Inflammatory macrophage (primary cell): ENCODE measurements at regions not wholly inside any gene's neighbourhood (a gene's known extent, or its start where the extent isn't known, plus 50 kb on each side); places are given as distances from the start of the nearest gene placed in this dataset.
"Not testable (repeated sequence)": the region's sequence is repeated elsewhere in the genome, so short reads cannot be mapped to it uniquely, and the experiment has no call there.

Experiments used
- DNase-seq, 2 donors: peaks; one replicate each; pipeline ENCODE4 v3.0.0-alpha.2; 2020 to 2022

GRCh38 chr10:22824520-22824919, 103.3 kb upstream of the ARMC3 start:
- no peak for DNase-seq

- no peak for DNase-seq
Measured at GRCh38 chr10:22823109-22823508, 104.7 kb upstream of the ARMC3 start.

GRCh38 chr10:22821921-22822320, 105.9 kb upstream of the ARMC3 start:
- not testable (repeated sequence) for DNase-seq

GRCh38 chr10:22821501-22821900, 106.4 kb upstream of the ARMC3 start:
- no peak for DNase-seq

DNA sequence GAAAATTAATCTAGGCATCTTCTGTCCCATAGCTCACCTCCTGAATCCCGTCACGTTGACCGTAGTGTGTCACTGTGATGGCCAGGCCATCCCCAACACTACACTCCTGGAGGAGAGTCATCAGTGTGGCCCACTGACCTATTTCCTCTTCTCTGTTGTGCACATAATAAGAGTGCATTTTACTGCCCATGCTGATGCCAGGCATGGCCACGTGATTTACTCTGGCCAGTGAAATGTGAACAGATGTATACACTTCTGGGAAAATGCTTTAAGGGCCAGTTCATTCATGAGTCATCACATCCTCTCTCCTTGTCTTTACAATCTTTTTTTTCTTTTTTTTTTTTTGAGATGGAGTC, 101.9 kb upstream of the PIP4K2A start:
- peak; percentile 24 to 52 for DNase-seq

GRCh38 chr10:22810643-22811465, 96.5 kb upstream of the PIP4K2A start:
- no peak for DNase-seq

GRCh38 chr10:22807238-22807637, 92.9 kb upstream of the PIP4K2A start:
- DNase-seq = no peak

DNA sequence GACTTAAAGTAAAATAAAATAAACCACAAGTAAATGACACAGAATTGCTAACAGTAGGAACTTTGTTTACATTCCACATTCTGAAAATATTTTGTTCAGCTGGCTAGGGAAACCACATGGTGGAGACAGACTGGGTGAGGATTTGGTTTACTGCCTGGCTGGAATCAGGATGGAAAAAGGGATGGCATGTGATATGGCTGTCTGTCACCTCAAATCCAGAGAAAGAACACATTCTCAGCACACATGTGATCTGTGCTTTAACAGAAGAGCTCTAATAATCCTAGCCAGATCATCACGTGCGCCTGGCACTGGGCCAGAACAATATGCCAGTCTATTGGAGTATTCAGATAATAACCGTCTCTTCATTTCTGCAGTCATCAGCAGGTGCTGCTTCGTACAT, 90.9 kb upstream of the PIP4K2A start:
- no peak for DNase-seq

DNA sequence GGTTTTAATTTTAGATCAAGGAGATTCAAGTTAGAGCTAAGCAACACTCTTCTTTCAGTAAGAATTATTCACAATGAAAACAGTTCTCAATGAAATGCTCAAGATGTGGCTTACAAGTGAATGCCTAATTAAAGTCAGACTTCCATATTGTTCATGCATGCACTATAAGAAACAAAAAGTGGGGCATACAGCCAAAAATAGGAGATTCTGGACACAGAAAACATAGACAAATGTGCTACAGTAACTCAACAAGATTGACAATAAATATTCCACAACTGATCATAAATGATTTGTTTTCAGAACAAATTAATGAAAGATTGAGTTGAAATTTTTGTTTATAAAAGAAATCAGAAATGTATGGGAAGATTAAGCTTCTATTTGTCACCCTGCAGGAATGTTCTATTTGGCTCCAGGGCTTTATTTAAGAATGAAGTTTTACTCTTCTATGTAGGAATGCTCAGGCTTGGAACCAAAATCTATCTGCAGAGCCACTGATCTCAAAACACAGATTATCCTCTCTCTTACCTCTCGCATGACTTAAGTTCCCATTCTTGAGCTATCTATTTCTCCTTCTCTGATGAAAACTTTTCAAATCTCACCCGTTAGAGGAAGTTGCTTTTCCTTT, 89.0 kb upstream of the PIP4K2A start:
- no peak for DNase-seq

GRCh38 chr10:22801785-22802184, 87.4 kb upstream of the PIP4K2A start:
- DNase-seq = no peak

DNA sequence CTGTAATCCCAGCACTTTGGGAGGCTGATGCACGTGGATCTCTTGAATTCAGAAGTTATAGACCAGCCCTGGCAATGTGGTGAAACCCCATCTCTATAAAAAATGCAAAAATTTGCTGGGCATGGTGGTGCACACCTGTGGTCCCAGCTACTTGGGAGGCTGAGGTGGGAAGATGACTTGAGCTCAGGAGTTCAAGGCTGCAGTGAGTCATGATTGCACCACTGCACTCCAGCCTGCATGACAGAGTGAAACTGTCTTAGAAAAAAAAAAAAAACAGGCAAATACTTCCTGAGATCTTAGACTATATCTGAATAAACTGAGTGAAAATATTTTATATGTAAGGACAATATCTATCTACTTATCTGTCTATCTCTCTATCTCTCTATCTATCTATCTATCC, 83.4 kb upstream of the PIP4K2A start:
- not testable (repeated sequence) for DNase-seq

DNA sequence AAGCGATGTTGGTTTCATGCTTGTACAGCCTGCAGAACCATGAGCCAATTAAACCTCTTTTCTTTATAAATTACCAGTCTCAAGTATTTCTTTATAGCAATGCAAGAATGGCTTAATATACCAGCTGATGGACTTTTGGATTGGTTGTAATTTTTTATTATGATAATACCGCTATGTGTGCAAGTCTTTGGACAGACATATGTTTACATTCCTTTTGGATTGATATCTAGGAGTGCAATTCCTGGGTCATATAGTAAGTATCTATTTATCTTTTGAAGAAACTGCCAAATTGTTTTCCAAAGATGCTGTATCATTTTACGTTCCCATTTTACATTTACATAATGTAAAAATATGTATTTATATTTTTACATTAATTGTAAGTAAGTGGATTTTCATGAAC, 81.2 kb upstream of the PIP4K2A start:
- no peak for DNase-seq

DNA sequence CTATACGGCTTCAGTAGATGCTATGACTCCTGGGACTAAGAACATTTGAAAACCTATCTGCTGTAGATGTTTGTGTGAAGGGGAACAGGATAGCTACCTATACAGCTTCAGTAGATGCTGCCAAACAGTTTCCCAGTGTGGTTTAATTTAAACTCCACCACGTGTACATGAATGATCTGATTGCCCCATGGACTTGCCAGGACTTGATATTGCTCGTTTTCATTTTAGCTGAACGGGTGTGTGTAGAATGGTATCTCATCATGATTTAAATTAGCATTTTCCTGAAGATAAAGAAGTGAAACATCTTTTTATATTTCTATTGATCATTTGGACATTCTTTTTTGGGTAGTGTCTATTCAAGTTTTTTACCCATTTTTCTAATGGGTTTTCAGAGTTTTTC, 77.8 kb upstream of the PIP4K2A start:
- DNase-seq = no peak

DNA sequence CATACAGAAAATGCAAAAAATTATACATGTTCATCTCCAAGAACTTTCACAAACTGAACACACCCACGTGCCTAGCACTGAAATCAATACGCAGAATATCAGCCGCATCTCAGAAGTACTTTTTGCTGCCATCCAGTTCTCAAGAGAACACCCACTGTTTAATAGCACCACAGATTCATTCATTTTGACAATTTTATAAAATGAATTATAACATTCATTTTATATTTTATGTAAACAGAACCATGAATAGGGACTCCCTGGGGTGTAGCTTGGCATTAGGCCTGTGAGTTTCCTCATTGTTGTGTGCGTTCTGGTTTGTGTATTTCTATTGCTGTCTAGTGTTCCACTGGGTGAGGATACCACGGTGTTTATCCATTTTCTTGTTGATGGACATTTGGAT, 77.3 kb upstream of the PIP4K2A start:
- no peak for DNase-seq

- DNase-seq = no peak
Measured at GRCh38 chr10:22784668-22785067, 70.3 kb upstream of the PIP4K2A start.

GRCh38 chr10:22783807-22784206, 69.4 kb upstream of the PIP4K2A start:
- no peak for DNase-seq

- DNase-seq = no peak
Measured at GRCh38 chr10:22780474-22780885, 66.1 kb upstream of the PIP4K2A start.

- DNase-seq = no peak
Measured at GRCh38 chr10:22779331-22780019, 65.1 kb upstream of the PIP4K2A start.

DNA sequence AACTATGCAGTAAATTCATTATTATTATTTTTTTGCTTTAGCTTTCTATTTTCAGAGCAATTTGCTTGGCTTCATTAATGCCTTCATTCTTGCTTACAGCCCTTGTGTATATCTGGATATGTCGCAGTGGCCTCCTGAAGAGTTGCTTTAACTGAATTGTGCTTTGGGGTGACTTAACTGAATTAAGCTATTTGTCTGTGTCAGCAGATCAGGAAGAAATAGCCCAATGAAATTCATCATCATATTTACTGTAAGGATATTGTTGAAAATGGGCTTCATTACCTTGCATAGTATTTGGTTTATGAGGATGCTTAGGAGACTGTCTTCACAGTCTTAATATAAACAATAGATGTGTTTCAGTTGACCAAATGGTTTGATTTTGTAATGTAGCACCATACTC, 59.7 kb upstream of the PIP4K2A start:
- no peak for DNase-seq

- not testable (repeated sequence) for DNase-seq
Measured at GRCh38 chr10:22771631-22772030, 57.3 kb upstream of the PIP4K2A start.

DNA sequence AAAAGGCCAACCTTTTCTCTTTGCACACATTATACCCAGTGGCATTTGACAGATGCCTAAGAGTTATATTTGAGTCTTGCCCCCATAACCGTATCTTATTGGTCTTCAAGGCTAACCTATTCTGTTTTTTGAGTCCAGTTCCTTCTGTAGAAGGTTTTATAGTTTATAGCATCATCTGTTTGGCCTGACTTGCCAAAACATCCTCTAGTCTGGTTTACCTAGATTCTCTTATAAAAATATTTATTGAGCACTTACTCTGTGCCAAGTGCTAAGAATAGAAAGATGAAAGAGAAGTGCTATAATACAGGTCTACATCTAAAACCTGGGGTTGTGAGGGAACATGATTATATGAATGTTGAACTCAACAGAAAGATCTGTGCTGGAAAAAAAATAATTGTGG, 55.9 kb upstream of the PIP4K2A start:
- no peak for DNase-seq

DNA sequence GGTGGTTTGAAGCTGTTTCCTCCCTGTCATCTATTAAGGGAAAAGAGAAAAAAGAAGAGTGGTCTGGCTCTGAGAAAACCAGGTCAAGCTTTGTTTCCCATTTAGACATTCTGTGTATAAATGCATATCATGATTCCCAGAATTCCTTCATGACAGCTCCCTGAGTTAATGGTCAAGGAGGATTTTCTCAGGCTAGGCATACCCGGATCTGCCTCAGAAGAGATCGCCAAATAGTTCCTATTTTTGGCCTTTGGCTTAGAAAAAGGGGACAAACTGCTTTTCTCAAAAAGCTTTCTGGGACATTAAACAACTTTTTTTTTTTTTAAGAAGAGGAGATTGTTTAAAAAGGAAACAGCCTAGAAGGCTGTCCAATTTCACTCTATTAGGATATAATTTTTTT, 53.5 kb upstream of the PIP4K2A start:
- no peak for DNase-seq

GRCh38 chr10:22766693-22767092, 52.3 kb upstream of the PIP4K2A start:
- no peak for DNase-seq
